Neuronal stem cell (in vitro differentiated cells): ENCODE measurements at regions not wholly inside any gene's neighbourhood (a gene's known extent, or its start where the extent isn't known, plus 50 kb on each side); places are given as distances from the start of the nearest gene placed in this dataset. TPM values are rescaled to one million over a fixed set of nuclear protein-coding genes. Genes with fewer than 3 reads are reported as not detected.

ENCODE experiments used
- DNase-seq: peaks from one replicate; pipeline ENCODE4 v3.0.0-alpha.2; 2013; ENCODE audit warnings: low spot score
- H2AFZ ChIP-seq: one replicate; pipeline ENCODE4 v1.6.1; 2013; ENCODE audit warnings: mild to moderate bottlenecking, low read length, inconsistent platforms
- H2AK5ac ChIP-seq: 2 replicates; pipeline ENCODE4 v1.6.1; 2013; ENCODE audit warnings: low read depth, mild to moderate bottlenecking, inconsistent platforms, low read length, moderate library complexity, mixed read lengths
- H2BK120ac ChIP-seq: 2 replicates; pipeline ENCODE4 v1.6.1; 2013; ENCODE audit warnings: low read depth, mild to moderate bottlenecking, inconsistent platforms, low read length, moderate library complexity, mixed read lengths
- H2BK12ac ChIP-seq: one replicate; pipeline ENCODE4 v1.6.1; 2013; ENCODE audit warnings: low read length, inconsistent platforms
- H2BK15ac ChIP-seq: 2 replicates; pipeline ENCODE4 v1.6.1; 2013; ENCODE audit warnings: mild to moderate bottlenecking, low read length, inconsistent platforms, mixed read lengths
- H2BK5ac ChIP-seq: one replicate; pipeline ENCODE4 v1.6.1; 2013; ENCODE audit warnings: inconsistent platforms, mild to moderate bottlenecking, low read length, moderate library complexity
- H3K14ac ChIP-seq: one replicate; pipeline ENCODE4 v1.6.1; 2013; ENCODE audit warnings: low read length, inconsistent platforms
- H3K18ac ChIP-seq: 2 replicates; pipeline ENCODE4 v1.6.1; 2013; ENCODE audit warnings: low read length, inconsistent platforms
- H3K23ac ChIP-seq: 2 replicates; pipeline ENCODE4 v1.6.1; 2013; ENCODE audit warnings: low read depth, mild to moderate bottlenecking, mixed read lengths, low read length, inconsistent platforms; ENCODE audit not compliant: poor library complexity
- H3K27ac ChIP-seq: replicated peaks from 3 replicates; pipeline ENCODE4 v1.5.1; 2013; ENCODE audit warnings: low read length, inconsistent platforms
- H3K27me3 ChIP-seq, 3 experiments: 2 replicates each; pipeline ENCODE4 v1.6.1; 2013; ENCODE audit warnings: low read length in 3 of 3, mild to moderate bottlenecking in 2 of 3, inconsistent platforms in 1 of 3, low read depth in 1 of 3, mixed read lengths in 1 of 3, moderate library complexity in 1 of 3; ENCODE audit not compliant: control insufficient read depth in 3 of 3, insufficient read depth in 3 of 3
- H3K36me3 ChIP-seq, 2 donors: replicated peaks in 1 of 2; 2 replicates each; pipeline ENCODE4 v1.6.1; 2013; ENCODE audit warnings: low read length in 2 of 2; ENCODE audit not compliant: control insufficient read depth in 2 of 2, insufficient read depth in 2 of 2
- H3K4ac ChIP-seq: 2 replicates; pipeline ENCODE4 v1.6.1; 2013; ENCODE audit warnings: inconsistent platforms, mild to moderate bottlenecking, low read length, moderate library complexity
- H3K4me1 ChIP-seq, 2 donors: 1 replicate in 1 of 2; 2 replicates in 1 of 2; pipeline ENCODE4 v1.6.1; 2013; ENCODE audit warnings: low read length in 2 of 2, low read depth in 1 of 2; ENCODE audit not compliant: control insufficient read depth in 2 of 2, insufficient read depth in 1 of 2
- H3K4me2 ChIP-seq: one replicate; pipeline ENCODE4 v1.6.1; 2013; ENCODE audit warnings: mild to moderate bottlenecking, low read length, inconsistent platforms; ENCODE audit not compliant: insufficient read depth, poor library complexity, severe bottlenecking
- H3K4me3 ChIP-seq, 2 donors: 2 replicates each; pipeline ENCODE4 v1.5.1; 2013; ENCODE audit warnings: low read length in 2 of 2, mild to moderate bottlenecking in 2 of 2, inconsistent platforms in 1 of 2, moderate library complexity in 1 of 2
- H3K79me1 ChIP-seq: one replicate; pipeline ENCODE4 v1.6.1; 2013; ENCODE audit warnings: low read depth, mild to moderate bottlenecking, inconsistent platforms, low read length, moderate library complexity
- H3K9ac ChIP-seq: one replicate; pipeline ENCODE4 v1.6.1; 2013; ENCODE audit warnings: mild to moderate bottlenecking, low read depth, low read length, inconsistent platforms; ENCODE audit not compliant: poor library complexity
- H3K9me3 ChIP-seq, 2 donors: replicated peaks in 1 of 2; 2 replicates each; pipeline versions ENCODE3 to v1.6.1; 2013; ENCODE audit warnings: low read length in 2 of 2, mild to moderate bottlenecking in 2 of 2, inconsistent platforms in 1 of 2, low read depth in 1 of 2, mixed read lengths in 1 of 2, moderate library complexity in 1 of 2; ENCODE audit not compliant: control insufficient read depth in 2 of 2, insufficient read depth in 1 of 2
- H4K8ac ChIP-seq: one replicate; pipeline ENCODE4 v1.6.1; 2013; ENCODE audit warnings: low read depth, mild to moderate bottlenecking, inconsistent platforms, low read length, moderate library complexity
- H4K91ac ChIP-seq: one replicate; pipeline ENCODE4 v1.6.1; 2013; ENCODE audit warnings: low read length, low read depth, mild to moderate bottlenecking, inconsistent platforms; ENCODE audit not compliant: poor library complexity
- WGBS, 2 donors: extraction: QIAGEN DNeasy Blood & Tissue Kit; methylation state at CpG; one replicate each; pipeline ENCODE4 v1.1.7; 2013; ENCODE audit warnings: missing lambda C conversion rate in 2 of 2, mixed read lengths in 1 of 2; ENCODE audit not compliant: insufficient read length in 2 of 2, insufficient replicate concordance in 1 of 2; ENCODE audit errors: extremely low coverage in 2 of 2; 5-methylcytosine and 5-hydroxymethylcytosine counted together
- small RNA-seq: library from polyadenylated mRNA; stranded (forward); fragments of <200 nt; extraction: miRNeasy Mini kit (QIAGEN cat#:217004); gene quantifications from one replicate; pipeline ENCODE3, GENCODE V24; 2013; ENCODE audit not compliant: insufficient read depth

- no peak overlapping the region for H3K27ac ChIP-seq
- no peak for DNase-seq
- no peaks in the 10 kb centered on the region for H3K9me3 ChIP-seq
- no peaks in the 10 kb centered on the region for H3K36me3 ChIP-seq
- no CpG with 5 or more reads among the region's 1 CpG for WGBS, 2 donors
- H3K14ac ChIP-seq, result no peak overlapping the region
- H3K79me1 ChIP-seq, result no peaks in the 10 kb centered on the region
- H3K4me2 ChIP-seq, result no peak overlapping the region
- peaks cover 0 to 2% of the 10 kb centered on the region in 2 donors for H3K4me1 ChIP-seq
- no peaks in the 10 kb centered on the region for H3K27me3 ChIP-seq
- H3K4me3 ChIP-seq, result no peak overlapping the region
- no peak overlapping the region for H2BK12ac ChIP-seq
- no peak overlapping the region for H2BK15ac ChIP-seq
- no peak overlapping the region for H2BK5ac ChIP-seq
- no peak overlapping the region for H3K23ac ChIP-seq
- H2BK120ac ChIP-seq, result no peak overlapping the region
- no peak overlapping the region for H2AFZ ChIP-seq
- no peak overlapping the region for H3K4ac ChIP-seq
- H3K18ac ChIP-seq, result no peak overlapping the region
- no peak overlapping the region for H4K91ac ChIP-seq
- H2AK5ac ChIP-seq, result no peak overlapping the region
- H4K8ac ChIP-seq, result no peak overlapping the region
- no peak overlapping the region for H3K9ac ChIP-seq
These were observed 116.4 kb downstream of the GDAP2 start for GRCh38 chr1:117812869-117813511.

Small RNA genes in the stretch of these regions (small RNA-seq; reads per million reads assigned to genes)
- gene AL390877.1, result not detected
- gene RF00561, result not detected
